Right lobe of liver (tissue), 6 donors: ENCODE measurements at regions not wholly inside any gene's neighbourhood (a gene's known extent, or its start where the extent isn't known, plus 50 kb on each side); places are given as distances from the start of the nearest gene placed in this dataset.
A peak's percentile ranks its signal among the peaks of the same experiment; 100 is the strongest.

Experiments
- ATAC-seq, 4 donors: fragments of 200-7000 bp; cut with Tn5 transposase; one replicate each; pipeline ENCODE4 v1.9.1; 2020; ENCODE audit warnings: mild to moderate bottlenecking in 4 of 4, moderate library complexity in 4 of 4
- DNase-seq, 3 donors: peaks; one replicate each; pipeline ENCODE4 v3.0.0-alpha.2; 2020
- H3K27ac ChIP-seq, 3 donors: fragments of 200-600 bp; one replicate each; pipeline ENCODE4 v1.8.0; 2022
- H3K27me3 ChIP-seq, 2 donors: fragments of 200-600 bp; one replicate each; pipeline ENCODE4 v1.8.0; 2022
- H3K36me3 ChIP-seq, 4 donors: fragments of 200-600 bp; sonication (generic) in 1 of 4; one replicate each; pipeline versions ENCODE4 v1.5.1 to v1.8.0; 2017 to 2022; ENCODE audit warnings: control low read depth in 1 of 4
- H3K4me1 ChIP-seq, 4 donors: fragments of 200-600 bp; sonication (generic) in 1 of 4; one replicate each; pipeline versions ENCODE4 v1.5.1 to v1.8.0; 2017 to 2022; ENCODE audit warnings: control low read depth in 1 of 4
- H3K4me3 ChIP-seq, 3 donors: fragments of 200-600 bp; one replicate each; pipeline ENCODE4 v1.8.0; 2022
- H3K9me3 ChIP-seq, 4 donors: fragments of 200-600 bp; sonication (generic) in 1 of 4; one replicate each; pipeline versions ENCODE4 v1.5.1 to v1.8.0; 2017 to 2022; ENCODE audit warnings: control low read depth in 1 of 4
- CTCF ChIP-seq, 4 donors: fragments of 200-600 bp in 3 of 4; fragments of 450-650 bp in 1 of 4; IDR thresholded peaks; one replicate each; pipeline versions ENCODE4 v1.5.1 to v1.8.0; 2016 to 2022; ENCODE audit warnings: antibody characterized with exemption in 4 of 4, mild to moderate bottlenecking in 2 of 4
- POLR2A ChIP-seq: fragments of 450-650 bp; IDR thresholded peaks from one replicate; pipeline ENCODE4 v1.6.1; 2017; ENCODE audit warnings: antibody characterized with exemption, mild to moderate bottlenecking
- WGBS: methylation state at CpG from one replicate; pipeline ENCODE4 v1.1.6; 2018; ENCODE audit warnings: low coverage, low lambda C conversion rate; ENCODE audit not compliant: insufficient coverage; ENCODE audit errors: missing lambda C conversion rate; 5-methylcytosine and 5-hydroxymethylcytosine counted together
- intact Hi-C, 2 donors: fragments of 100-400 bp; cut with DNase I; formaldehyde crosslinking; loops; one replicate each; pipeline versions ENCODE4 v1.11.2 to v1.14.1; 2022
- donor health status: DM: no; HTN: yes; CAD: no.
- donor health status: DM: no; HTN: no; CAD: no.
- donor health status: DM: no; HTN: no; CAD: no.
- donor health status: DM: no; HTN: yes; CAD: no.
- donor health status: DM: no; HTN: yes; CAD: no.

- no peak overlapping the region for H3K4me3 ChIP-seq
- no peaks in the 10 kb centered on the region for H3K27me3 ChIP-seq
- no peak overlapping the region for H3K27ac ChIP-seq
- TF ChIP-seq POLR2A (no peak), CTCF (IDR thresholded peaks at IDR 0.05) (no peak)
- DNase-seq: no peak
- no peaks in the 10 kb centered on the region for H3K9me3 ChIP-seq
- H3K36me3 ChIP-seq: no peaks in the 10 kb centered on the region
- intact Hi-C loops: no loop called here
- no peak for ATAC-seq
- no peaks in the 10 kb centered on the region for H3K4me1 ChIP-seq
- WGBS: 92% methylated on average over 1 of the region's 1 CpG
These were observed 211.8 kb downstream of the EDN1 start for GRCh38 chr6:12501990-12502389.

- DNase-seq (peak in 1 of 3 donors; percentile 46), ATAC-seq (peak; percentile 90 to 97 (median 95))
- Histone ChIP-seq H3K4me1 (no peaks in the 10 kb centered on the region), H3K27me3 (no peaks in the 10 kb centered on the region), H3K4me3 (no peak overlapping the region), H3K9me3 (no peaks in the 10 kb centered on the region), H3K36me3 (no peaks in the 10 kb centered on the region), H3K27ac (no peak overlapping the region)
- intact Hi-C loops: no loop called here
- TF ChIP-seq POLR2A (no peak), CTCF (IDR thresholded peaks at IDR 0.05) (peak; percentile 58 to 86 (median 62))
- 43% methylated on average over 2 of the region's 2 CpGs for WGBS
These were observed 212.1 kb upstream of the PHACTR1 start for GRCh38 chr6:12504325-12504966.

DNA sequence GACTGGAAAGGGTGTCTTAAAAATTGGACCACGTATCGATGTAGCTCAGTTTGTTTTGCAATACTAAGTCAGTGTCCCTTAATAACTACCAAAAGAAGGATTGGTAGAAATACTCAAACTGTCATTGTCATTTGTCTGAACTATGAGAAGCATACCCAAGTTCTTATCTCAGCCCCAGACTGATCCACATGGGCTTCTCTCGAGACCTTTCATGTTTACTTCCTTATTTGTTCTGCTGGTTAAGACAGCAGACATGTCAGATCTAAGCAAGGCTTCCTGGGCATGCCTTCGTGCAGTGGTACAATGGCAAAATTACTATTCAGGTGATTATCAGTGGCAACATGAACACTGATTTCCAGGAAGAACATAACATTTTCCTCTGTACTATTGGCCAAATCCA is 211.1 kb upstream of the PHACTR1 start:
- intact Hi-C loops: no loop called here
- no peaks in the 10 kb centered on the region for H3K4me1 ChIP-seq
- 58% methylated on average over 4 of the region's 4 CpGs for WGBS
- H3K27ac ChIP-seq: no peak overlapping the region
- no peaks in the 10 kb centered on the region for H3K36me3 ChIP-seq
- no peaks in the 10 kb centered on the region for H3K9me3 ChIP-seq
- no peak for DNase-seq
- TF ChIP-seq POLR2A: no peak
- TF ChIP-seq CTCF (IDR thresholded peaks at IDR 0.05): no peak
- H3K4me3 ChIP-seq: no peak overlapping the region
- no peaks in the 10 kb centered on the region for H3K27me3 ChIP-seq
- no peak for ATAC-seq

DNA sequence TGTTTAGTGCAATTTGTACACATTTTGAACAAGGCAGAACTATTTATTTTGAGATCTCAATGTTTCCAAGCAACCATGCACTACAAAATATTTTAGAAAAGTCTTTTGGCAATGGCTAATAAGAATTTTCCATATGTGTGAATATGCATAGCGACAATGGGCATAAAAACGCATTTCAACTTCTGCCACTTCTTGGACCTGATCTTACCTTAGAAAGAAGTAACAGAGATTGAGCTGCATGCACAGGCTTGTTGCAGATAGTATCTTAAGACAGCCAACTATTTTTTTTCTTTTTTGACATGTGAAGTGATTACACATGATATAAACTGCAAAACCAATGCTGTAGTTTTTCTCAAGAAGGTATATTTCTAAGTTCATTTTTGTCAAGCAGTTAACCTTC is 210.4 kb upstream of the PHACTR1 start:
- Histone ChIP-seq H3K27ac (no peak overlapping the region), H3K27me3 (no peaks in the 10 kb centered on the region), H3K4me1 (no peaks in the 10 kb centered on the region), H3K36me3 (no peaks in the 10 kb centered on the region), H3K4me3 (no peak overlapping the region), H3K9me3 (no peaks in the 10 kb centered on the region)
- no peak for ATAC-seq
- no peak for DNase-seq
- TF ChIP-seq CTCF (IDR thresholded peaks at IDR 0.05): no peak
- no peak for TF ChIP-seq POLR2A
- intact Hi-C loops: no loop called here
- WGBS: 92% methylated on average over 2 of the region's 2 CpGs

- intact Hi-C loops: no loop called here
- no peak overlapping the region for H3K4me3 ChIP-seq
- H3K27ac ChIP-seq: no peak overlapping the region
- DNase-seq: no peak
- H3K27me3 ChIP-seq: no peaks in the 10 kb centered on the region
- no peaks in the 10 kb centered on the region for H3K36me3 ChIP-seq
- 47% methylated on average over 3 of the region's 3 CpGs for WGBS
- no peaks in the 10 kb centered on the region for H3K4me1 ChIP-seq
- H3K9me3 ChIP-seq: no peaks in the 10 kb centered on the region
- ATAC-seq: no peak
- no peak for TF ChIP-seq POLR2A
- TF ChIP-seq CTCF (IDR thresholded peaks at IDR 0.05): no peak
These were observed 208.9 kb upstream of the PHACTR1 start for GRCh38 chr6:12507636-12508035.
